ENCODE measurements at regions not wholly inside any gene's neighbourhood (a gene's known extent, or its start where the extent isn't known, plus 50 kb on each side); places are given as distances from the start of the nearest gene placed in this dataset.

DNA sequence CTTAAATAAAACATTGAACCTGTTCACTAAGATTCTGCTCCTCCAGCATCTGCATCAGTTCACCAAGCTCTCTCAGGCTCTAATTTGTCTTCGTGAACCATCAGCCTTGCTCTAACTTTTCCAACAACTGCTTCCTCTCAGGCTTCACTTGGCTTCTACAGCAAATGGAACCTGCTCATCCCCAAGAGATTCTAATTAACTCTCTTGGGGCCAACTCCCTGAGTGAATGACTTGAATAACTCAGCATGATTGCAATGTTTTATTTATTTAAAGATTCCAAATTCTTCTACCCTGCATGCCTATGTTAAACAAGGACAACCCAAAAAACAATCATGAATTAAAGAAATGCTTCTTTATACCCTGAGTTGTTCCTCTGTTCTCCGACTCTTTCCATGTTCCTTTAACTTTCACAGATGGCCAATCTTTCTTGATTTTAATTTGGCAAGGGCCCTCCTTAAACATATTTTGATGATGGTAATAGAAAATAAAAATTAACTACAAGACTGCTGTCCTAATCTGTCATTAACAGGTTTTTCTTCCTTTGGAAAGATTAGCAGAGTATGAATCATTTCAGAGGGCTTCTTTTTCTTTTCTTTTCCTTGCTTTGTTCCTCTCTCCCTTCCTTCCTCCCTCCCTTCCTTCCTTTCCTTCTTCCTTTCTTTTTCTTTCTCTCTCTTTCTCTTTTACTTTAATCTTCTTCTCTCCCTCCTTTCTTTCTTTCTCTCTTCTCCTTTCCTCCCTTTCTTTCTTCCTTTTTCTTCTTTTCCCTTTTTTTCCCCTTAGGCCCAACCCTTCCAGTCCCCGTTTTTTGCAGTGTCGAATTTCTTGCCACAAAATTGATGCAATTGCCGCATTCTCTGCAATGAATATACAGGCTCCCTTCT is 195.0 kb upstream of the RHOBTB1 start:
- no peak for DNase-seq

DNA sequence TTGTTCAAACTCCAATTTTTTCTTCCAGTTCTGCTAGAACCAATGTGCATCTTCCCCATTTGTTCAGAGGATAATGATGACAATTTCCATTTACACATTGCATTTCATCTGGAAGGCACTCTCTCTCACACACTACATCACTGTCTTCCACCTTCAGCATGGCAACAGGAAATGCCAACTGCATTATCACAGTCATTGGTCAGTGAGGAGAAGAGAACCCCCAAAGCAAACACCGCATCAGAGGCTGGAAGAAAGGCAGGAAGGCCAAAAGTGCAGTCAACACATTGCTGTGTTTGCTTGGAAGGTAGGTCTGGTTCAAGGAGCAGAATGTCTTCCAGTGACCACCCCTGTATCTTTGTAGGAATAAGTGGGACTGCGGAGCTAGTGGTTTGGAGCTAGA is 192.2 kb upstream of the RHOBTB1 start:
- no peak for DNase-seq

DNA sequence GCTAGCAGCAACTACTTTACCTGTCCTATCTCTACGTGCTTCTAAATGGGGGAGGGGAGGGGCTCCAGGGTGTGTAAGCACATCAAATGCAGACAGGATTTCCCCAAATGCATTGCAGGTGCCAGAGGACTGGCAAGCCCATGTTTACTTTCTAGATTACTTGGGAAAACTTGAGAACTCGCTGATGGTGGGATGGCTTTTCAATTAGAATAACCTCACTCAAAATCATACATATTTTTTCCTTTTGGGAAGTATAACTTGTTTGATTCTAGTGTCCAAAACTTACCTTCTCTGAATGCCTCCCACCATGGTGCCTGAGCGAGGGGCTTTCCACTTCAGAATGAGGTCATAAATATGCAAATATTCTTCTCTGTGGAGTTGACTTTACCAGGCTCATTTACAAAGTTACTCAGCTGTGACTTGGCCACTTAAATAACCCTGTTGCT is 191.3 kb upstream of the RHOBTB1 start:
- DNase-seq, result no peak

DNA sequence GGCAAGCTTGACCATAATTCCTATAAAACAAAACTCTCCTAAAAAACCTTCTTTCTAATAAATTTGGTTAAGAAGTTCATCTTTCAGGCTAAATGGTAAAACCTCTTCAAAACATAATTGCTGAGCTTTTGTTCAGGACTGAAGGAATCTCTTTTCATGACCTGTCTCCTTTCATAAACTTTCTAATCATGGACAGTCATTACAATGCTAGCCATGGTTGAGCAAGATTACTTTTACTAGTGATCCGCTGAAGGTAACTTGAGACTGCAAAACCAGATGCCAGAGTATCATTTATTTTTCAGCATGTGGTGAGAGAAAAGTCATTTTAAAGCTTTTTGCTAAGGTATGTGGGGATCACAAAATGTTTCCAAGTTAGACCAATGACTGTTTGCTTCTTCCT is 186.4 kb upstream of the RHOBTB1 start:
- no peak for DNase-seq

DNA sequence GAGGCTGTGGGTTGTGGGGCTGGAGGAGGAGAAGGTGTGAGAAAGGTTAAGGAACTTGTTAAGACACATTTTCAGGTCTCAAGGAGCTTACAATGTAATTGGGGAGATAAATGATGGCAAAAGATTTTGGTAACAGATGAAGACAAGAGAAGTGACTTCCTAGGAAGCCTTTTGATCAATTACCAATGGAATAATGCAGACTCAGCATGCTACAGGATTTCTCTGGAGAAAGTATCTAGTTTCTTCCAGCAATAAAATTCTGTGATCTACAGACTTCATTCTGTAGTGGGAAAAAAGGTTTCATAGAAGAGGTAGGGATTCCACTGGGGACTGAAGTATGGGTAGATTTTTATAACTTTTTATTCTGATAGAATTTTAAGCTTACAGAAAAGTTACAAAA is 184.2 kb upstream of the RHOBTB1 start:
- no peak for DNase-seq

DNA sequence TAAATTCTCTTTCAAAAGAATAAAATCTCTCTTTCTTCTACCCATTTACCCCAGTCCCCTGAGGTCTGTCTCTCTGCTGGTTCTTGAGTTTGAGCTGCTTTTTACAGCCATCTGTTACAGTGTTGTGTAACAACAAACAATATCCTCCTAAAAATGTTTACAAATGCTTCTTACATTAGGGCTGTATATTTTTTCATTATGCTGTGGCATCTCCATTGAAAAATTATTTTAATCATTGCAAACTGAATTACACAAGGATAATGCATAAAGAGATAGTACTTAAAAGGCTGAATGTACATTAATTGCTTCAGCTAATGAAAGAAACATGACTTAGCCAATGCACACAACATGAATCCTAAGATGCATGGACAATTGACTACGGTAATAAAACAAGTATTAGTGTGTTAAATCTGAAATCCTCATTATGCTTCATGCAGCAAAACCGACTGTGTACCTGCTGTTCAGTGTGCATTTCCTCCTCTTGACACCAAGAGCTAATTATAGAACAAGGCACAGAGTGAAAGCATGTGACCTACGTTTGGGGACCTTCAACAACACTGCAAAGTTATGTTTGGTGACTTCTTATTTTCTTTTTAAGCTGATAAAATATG is 181.7 kb upstream of the RHOBTB1 start:
- DNase-seq, result no peak

DNA sequence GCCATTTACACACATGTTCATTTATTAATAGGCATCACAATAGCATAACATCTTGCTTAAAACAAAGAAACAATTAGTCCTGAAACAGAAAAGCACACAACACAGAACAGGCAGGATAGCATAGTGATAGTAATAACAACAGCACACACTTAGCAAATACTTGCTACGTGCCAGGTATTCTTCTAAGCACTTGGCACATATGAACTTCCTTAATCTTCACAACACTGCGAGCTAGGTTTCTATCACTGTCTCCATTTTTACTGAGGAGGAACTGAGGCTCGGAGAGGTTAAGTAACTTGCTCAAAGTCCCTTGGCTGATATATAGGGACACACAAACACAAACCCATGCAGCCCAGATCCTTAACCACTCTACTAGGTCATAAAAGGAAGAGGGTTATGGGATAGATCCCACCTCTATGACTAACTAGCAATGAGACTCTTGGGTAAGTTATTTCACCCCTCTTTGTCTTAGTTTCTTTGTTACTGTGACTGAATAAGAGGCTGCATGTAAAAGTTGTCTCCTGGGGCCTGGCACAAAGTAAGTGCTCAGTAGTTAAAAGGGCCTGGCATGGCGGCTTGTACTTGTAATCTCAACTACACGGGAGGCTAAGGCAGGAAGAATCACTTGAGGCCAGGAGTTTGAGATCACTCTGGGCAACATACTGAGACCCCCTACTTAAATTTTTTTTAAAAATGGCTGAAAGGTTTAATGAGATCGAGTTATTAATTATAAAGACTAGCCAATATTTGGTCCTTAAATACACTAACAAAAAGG is 181.0 kb upstream of the RHOBTB1 start:
- no peak for DNase-seq

DNA sequence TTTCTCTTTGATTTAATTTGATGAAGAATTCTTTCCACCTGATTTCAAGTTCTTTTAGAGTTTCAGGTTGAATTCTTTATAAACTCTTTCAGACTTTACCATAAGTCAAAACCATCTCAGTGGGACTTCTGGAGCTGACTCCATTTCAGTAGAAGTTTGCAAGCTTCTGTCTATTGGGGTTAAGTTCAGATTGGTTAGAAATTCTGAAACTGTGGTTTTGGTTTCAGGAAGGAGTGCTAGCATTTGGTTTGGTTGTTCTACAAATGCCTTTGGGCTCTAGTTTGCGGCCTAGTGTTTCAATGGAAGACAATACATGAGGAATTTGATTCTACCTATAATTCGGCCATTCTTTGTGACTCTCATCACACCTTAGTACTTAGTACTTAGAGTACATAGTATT is 176.8 kb upstream of the RHOBTB1 start:
- DNase-seq, result no peak

DNA sequence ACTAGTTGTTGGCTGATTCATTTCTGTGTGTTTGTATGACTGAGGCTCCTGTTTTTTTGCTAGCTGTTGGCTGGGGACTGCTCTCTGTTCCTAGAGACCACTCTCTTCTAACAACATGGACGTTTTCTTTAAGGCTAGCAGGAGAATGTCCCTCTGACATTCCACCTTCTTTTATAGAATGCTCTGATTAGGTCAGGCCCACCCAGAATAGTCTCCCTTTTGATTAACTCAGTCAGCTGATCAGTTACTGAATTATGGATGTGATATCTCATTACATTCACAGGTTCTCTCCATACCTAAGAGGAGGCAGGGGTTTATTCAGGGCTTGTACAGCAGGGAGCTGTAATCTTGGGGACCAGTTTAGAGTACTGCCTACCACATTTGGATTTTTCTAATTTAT is 175.6 kb upstream of the RHOBTB1 start:
- DNase-seq, result no peak

DNA sequence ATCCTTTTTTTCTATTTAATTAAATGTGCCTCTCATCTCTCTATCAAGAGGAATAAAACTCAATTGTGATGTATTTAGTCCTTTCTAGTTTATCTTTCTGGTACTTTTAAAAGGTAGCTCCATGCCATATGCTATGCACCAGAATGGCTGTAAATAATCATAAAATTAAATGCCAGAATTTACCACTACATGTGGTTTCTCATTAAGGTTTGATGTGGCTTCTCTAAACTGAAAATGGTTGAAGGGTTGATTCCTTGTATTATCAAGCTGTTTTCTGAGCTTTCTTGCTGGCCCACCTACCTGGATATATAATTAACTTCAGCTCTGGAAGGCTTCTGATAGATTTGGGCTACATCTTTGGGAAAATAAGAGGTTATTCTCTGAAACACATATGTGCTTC is 171.9 kb upstream of the RHOBTB1 start:
- DNase-seq, result no peak

DNA sequence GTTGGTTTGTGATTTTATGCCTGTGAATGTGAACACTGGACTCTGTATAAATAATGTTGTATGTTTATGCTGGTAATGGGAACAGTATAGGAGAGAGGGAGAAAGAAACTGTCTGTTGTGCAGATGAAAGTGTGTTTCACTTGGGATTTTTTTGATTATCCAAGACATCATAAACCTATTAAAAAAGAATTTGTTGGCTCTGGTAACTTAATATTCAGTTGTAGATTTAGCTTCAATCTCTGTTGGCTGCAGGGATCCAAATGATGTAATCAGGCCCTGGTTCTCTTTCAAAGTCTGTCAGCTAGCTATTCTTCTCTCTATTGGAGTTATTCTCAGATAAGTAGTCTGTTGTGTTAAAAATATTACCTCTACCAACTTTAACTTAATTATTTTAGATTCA is 168.8 kb upstream of the RHOBTB1 start:
- no peak for DNase-seq

DNA sequence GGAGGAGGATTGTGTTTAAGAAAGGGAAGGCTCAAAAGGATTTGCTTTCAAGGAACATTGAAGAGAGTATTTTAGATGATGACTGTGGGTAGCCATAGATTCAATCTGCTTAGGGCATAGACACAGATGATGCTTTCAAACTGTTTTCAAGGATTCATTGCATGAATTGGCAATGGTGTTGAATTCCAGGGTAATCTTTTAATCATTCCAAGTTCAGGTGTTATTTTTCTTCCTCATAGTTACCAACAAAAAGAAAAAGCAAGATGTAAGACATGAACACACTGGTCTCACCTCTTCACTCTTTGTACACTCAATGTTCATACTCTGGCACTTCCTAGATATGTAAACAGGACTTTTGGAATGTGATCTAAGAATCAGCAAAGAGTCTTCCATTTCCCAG is 167.0 kb upstream of the RHOBTB1 start:
- no peak for DNase-seq

DNA sequence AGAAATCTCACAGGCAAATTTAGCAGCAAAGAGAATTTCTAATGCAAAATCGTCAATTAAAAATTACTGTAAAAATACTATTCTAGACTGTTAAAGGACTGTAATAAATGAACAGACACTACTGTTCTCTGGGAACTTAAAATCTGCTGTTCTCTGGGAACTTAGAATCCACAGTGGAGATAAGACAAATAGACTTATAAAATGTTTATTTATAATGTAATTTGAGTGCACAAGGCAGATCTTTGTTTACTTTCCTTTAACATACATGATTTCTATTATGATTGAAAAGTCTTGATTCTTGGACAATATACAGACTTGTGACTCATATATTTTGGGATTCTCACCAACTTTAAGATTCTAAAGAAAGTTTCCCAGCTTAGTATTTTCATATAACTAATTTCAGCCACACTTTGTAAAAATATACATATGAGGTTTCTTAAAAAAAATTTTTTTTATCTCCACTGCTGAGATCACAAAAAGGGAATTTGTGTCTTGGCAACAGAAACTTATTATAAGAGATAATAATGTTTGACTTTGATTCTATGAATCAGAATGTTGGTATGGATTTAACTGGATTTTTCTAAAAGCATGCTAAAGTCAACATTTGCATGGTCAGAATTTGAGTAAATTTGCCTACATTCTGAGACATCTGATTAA is 166.3 kb upstream of the RHOBTB1 start:
- no peak for DNase-seq

DNA sequence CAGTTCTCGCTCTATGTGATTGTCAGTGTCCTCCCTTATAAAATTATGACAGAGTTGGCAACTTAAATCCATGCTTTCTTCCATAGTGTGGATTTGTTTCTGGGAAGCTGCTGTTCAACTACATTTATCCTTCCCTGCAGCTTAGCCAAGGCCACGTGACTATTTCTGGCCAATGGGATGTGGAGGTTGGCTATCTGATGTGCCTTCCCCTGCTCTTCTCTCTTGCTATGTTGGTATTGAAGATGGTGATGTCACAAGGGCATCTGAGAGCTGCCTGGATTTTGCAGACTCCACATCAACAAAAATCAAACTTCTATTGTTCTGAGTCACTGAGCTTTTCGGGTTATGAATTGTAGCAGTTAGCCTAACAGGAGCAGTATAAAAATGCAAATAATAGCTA is 164.9 kb upstream of the RHOBTB1 start:
- no peak for DNase-seq

DNA sequence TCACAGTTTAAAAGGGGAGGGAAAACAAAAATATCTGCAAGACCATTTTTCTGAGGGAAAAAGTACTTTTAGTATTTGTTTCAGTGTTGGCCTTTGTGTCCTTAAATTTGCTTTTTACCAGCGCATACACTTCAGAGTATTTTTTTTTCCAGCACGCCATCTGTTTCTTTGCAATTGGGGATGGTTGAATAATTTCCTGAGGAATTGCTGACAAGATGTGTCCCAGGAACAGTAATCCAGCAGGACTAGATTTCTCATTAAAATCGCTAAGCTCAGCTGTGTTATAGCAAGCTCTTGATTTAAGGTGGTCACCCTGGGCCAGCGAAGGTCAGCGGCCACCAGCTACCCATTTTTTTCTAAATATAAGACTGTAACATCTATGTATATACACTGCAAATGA is 156.9 kb upstream of the RHOBTB1 start:
- DNase-seq, result no peak

DNA sequence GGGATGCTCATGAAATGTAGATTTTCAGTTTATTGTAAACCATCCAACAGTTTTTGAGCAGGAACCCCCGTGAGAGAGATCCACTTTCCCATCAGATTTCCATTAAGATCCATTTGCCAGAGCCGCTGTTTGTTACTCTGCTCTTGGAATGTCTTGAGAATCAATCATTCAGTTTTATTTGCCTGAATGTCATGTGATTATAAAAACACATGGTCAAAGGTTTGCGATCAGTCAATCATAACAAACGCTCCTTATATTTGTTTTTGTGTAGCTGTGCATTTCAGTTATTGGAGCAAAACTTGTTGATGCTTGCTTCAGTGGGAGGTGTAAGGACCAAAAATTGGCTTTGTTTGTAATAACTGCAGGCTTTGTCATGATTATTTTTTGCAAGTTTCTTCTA is 155.8 kb upstream of the RHOBTB1 start:
- no peak for DNase-seq

DNA sequence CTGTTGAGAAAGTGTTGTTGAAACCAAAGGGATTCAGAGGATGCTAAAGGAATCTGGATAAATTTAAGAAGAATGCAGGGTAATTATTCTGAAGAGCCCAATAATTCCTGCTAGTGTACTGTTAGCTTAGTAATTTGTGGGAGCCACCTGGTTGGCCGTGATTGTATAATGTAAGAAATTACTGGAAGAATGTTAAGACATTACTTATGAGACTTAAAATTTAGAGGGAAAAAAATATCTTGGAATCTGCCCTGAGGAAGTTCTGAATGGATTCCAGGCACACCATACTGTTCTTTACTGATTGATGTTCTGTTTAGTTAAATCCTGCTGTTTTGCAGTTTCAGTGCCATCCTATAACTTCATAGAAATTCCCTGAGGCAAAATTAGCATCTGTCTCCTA is 155.0 kb upstream of the RHOBTB1 start:
- DNase-seq, result no peak

DNA sequence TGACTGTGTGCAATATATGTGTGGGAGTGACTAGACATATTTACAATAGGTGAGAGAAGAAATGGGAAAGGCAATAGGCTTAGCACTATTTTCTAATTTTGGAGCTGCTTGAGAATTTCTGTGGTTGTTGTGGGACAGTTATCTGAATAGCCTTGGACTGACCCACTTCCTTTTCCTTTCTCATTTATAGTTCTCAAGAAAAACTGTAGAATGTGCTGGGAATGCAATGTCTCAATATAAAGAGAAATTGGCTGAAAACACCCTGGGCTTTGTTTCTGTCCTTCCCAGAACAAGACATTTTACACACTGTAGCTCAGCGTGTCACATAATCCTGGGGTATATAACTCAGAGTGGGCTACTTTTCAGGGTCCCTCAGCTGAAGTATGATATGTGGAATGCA is 153.0 kb upstream of the RHOBTB1 start:
- no peak for DNase-seq

DNA sequence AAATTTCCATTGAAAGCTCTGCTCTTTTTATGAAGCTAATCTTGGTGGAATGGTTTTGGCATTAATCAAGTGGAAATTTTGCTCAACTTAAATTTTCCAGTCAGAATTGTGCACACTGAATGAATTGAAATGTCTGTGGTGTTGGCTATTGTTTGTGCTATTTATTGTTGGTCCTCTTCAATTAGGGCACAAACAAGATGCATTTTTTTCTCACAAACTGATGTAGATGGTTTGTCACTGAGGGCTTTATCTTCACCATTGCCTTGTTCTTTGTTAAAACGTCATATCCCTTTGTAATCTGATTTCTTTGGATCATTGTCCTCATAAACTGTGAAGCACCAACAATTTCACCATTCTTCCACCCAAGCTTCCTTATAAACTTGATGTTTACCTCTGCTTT is 152.1 kb upstream of the RHOBTB1 start:
- no peak for DNase-seq

DNA sequence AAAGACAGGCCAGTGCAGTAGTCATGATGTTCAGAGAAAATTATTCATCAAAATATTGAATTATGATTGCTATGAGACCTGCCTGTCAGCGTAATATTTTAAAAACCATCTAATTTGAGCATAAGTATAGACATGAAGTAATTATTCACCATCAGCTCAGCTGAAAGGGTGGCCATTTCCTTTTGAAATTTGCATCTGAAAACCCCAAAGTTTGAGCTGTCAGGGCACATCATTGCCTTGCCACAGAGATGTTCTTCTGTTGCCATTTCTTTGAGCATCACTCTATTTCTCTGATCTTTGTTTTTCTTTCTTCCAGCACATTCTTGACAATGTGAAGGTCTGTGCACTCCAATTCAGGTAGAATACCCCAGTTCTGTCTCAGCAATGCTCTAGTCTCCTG is 147.5 kb upstream of the RHOBTB1 start:
- no peak for DNase-seq

DNA sequence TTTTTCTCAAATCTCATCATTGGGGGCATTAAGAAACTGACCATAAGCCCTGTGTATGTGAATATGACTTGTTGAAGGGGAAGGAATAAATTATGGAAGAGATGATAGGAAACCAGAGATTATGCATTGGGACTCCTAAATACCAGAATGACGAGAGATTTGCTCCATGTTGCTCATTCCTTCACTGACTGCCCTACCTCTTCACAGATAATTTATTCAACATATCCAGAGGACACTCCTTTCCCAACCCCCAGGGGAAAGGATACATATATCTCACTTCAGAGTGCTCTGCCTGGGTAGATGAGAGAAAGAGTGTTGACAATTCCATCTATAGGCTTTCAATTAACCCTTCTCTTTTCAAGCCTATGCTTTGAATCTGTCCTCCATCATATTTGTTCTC is 145.3 kb upstream of the RHOBTB1 start:
- no peak for DNase-seq

DNA sequence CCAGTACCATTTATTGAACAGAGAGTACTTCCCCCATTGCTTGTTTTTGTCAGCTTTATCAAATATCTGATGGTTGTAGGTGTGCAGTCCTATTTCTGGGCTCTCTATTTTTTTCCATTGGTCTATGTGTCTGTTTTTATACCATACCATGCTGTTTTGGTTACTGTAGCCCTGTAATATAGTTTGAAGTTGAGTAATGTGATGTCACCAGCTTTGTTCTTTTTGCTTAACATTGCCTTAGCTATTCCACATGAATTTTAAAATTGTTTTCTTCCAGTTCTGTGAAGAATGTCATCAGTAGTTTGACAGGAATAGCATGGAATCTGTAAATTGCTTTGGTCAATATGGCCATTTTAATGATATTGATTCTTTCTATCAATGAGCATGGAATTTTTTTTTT is 140.5 kb upstream of the RHOBTB1 start:
- no peak for DNase-seq

DNA sequence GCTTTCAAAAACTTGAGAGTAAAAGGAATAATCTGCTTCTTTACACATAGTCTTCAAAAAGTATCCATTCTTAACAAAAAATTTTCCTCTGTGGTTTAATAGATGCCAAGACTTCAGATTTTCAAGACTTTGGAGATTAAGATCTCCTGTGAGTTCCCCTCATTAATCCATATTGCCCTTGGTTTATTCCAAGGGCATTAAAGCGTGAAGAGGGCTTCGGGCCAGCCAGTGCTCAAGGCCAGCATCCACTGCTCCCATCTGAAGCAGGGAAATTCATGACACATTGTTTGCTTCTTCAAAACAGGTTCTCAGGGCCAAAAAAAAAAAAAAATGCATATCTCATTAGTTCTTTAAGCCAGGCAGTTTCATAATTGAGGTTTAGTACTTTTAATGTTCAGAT is 137.3 kb upstream of the RHOBTB1 start:
- DNase-seq, result no peak
